ENCODE measurements at regions not wholly inside any gene's neighbourhood (a gene's known extent, or its start where the extent isn't known, plus 50 kb on each side); places are given as distances from the start of the nearest gene placed in this dataset.

DNA sequence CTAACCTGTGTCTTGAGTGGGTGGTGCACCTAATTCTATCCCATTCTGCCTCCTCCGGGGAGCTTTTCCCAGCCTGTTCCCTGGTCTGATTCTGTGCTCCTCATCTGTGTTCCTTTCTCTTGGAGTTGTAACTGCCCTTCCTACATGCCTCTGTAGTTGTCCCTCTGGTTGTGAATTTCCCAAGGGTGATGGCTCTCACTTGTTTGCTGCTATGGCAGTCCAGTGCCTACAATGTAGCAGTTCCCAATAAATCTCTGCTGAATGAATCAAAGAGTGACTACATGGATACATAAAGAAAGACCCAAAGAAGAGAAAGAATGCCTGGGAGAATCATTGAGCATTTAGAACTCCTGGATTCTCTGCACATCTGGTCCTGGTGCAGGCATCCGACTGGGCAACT, 141.6 kb downstream of the HS3ST1 start (continued):
- TF ChIP-seq HOXC10 (CRISPR knock-in tag; IDR thresholded peaks at IDR 0.05), result no peak
- TF ChIP-seq GLIS1 (tag by site-specific recombination; IDR thresholded peaks at IDR 0.05), result no peak
- TF ChIP-seq SP3 (tag by site-specific recombination; IDR thresholded peaks at IDR 0.05), result no peak

DNA sequence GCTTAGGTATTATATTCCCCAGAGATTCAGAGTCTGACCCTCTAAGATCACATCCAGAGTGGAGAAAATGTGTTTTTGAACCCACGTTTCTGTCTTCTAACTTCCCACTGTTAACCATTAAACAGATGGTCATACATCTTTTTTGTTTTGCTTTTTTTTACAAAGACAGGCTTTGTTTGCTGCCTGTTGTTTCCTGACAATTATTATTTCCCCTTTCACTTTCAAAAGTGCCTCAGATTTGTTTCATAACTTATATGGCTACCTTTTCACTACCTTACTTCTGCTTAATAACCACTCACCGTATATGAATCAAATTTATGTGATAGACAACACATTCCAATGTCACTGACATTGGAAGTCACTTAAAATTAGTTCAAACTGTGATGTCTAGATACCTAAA, 142.2 kb downstream of the HS3ST1 start:
- no peaks in the 10 kb centered on the region for H3K4me1 ChIP-seq (ENCODE audit: control insufficient read depth, insufficient read depth, low read length)
- H3K9me3 ChIP-seq (ENCODE audit: control insufficient read depth, insufficient read depth, low read depth, low read length), result no peaks in the 10 kb centered on the region
- H3K36me3 ChIP-seq (ENCODE audit: control insufficient read depth in 2 of 2, insufficient read depth in 1 of 2, low read length in 2 of 2), result no peaks in the 10 kb centered on the region
- TF ChIP-seq ZNF701 (tag by site-specific recombination; IDR thresholded peaks at IDR 0.05) (no peak), ZNF514 (tag by site-specific recombination; IDR thresholded peaks at IDR 0.05) (no peak), ZFP3 (tag by site-specific recombination; IDR thresholded peaks at IDR 0.05; ENCODE audit: low read depth) (no peak), ZNF670 (tag by site-specific recombination; IDR thresholded peaks at IDR 0.05; ENCODE audit: low read depth) (no peak), ZNF626 (tag by site-specific recombination; IDR thresholded peaks at IDR 0.05) (no peak), OSR2 (tag by site-specific recombination; IDR thresholded peaks at IDR 0.05) (no peak), ZNF266 (tag by site-specific recombination; IDR thresholded peaks at IDR 0.05; ENCODE audit: low read depth) (no peak), ZNF324 (tag by site-specific recombination; IDR thresholded peaks at IDR 0.05) (no peak), ZNF426 (tag by site-specific recombination; IDR thresholded peaks at IDR 0.05) (no peak), ZNF146 (tag by site-specific recombination; IDR thresholded peaks at IDR 0.05) (no peak), ZFP41 (tag by site-specific recombination; IDR thresholded peaks at IDR 0.05; ENCODE audit: borderline replicate concordance) (no peak), ZNF404 (tag by site-specific recombination; IDR thresholded peaks at IDR 0.05) (no peak), RBAK (tag by site-specific recombination; IDR thresholded peaks at IDR 0.05) (no peak)
- TF ChIP-seq, protein P1, sequence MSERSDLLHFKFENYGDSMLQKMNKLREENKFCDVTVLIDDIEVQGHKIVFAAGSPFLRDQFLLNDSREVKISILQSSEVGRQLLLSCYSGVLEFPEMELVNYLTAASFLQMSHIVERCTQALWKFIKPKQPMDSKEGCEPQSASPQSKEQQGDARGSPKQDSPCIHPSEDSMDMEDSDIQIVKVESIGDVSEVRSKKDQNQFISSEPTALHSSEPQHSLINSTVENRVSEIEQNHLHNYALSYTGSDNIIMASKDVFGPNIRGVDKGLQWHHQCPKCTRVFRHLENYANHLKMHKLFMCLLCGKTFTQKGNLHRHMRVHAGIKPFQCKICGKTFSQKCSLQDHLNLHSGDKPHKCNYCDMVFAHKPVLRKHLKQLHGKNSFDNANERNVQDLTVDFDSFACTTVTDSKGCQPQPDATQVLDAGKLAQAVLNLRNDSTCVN (tag by site-specific recombination; optimal IDR thresholded peaks at IDR 0.05), result no peak
- TF ChIP-seq, protein P2, sequence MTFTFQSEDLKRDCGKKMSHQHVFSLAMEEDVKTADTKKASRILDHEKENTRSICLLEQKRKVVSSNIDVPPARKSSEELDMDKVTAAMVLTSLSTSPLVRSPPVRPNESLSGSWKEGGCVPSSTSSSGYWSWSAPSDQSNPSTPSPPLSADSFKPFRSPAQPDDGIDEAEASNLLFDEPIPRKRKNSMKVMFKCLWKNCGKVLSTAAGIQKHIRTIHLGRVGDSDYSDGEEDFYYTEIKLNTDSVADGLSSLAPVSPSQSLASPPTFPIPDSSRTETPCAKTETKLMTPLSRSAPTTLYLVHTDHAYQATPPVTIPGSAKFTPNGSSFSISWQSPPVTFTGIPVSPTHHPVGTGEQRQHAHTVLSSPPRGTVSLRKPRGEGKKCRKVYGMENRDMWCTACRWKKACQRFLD (tag by site-specific recombination; IDR thresholded peaks at IDR 0.05), result no peak
- no peak overlapping the region for H3K27ac ChIP-seq (ENCODE audit: extremely low read depth, low read depth, low read length)
- ChIA-PET CTCF (no interaction called here), POLR2A (no interaction called here)
- H3K4me3 ChIP-seq (ENCODE audit: low read depth, low read length), result no peak overlapping the region

DNA sequence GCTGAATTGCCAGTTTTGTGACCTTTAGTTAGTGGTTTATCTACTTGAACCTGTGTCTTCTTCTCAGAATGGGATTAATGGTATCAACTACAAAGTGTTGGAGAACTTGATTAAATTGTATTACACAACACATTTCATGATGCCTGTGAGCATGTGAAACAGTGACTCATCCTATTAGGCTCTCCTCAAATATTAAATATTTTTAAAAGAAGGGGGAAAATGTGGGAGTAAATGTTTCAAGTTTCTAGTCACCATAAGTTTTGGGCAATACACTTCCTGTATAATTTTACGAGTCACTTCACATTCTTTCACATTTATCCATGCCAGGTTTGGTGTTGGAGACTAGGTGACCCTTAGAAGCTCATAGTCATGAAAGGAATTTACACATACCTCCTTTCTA, 147.0 kb downstream of the HS3ST1 start:
- Histone ChIP-seq H3K36me3 (ENCODE audit: control insufficient read depth in 2 of 2, insufficient read depth in 1 of 2, low read length in 2 of 2) (no peaks in the 10 kb centered on the region), H3K4me3 (ENCODE audit: low read depth, low read length) (no peak overlapping the region), H3K27ac (ENCODE audit: extremely low read depth, low read depth, low read length) (no peak overlapping the region), H3K9me3 (ENCODE audit: control insufficient read depth, insufficient read depth, low read depth, low read length) (no peaks in the 10 kb centered on the region), H3K4me1 (ENCODE audit: control insufficient read depth, insufficient read depth, low read length) (no peaks in the 10 kb centered on the region)
- ChIA-PET CTCF (no interaction called here), POLR2A (no interaction called here)
- TF ChIP-seq ZNF510 (tag by site-specific recombination; IDR thresholded peaks at IDR 0.05; ENCODE audit: insufficient replicate concordance), result no peak
- no peak for TF ChIP-seq ZNF792 (tag by site-specific recombination; IDR thresholded peaks at IDR 0.05)
- TF ChIP-seq ZNF791 (tag by site-specific recombination; IDR thresholded peaks at IDR 0.05), result no peak
- no peak for TF ChIP-seq ZBTB7A (tag by site-specific recombination; IDR thresholded peaks at IDR 0.05; ENCODE audit: low read depth)
- no peak for TF ChIP-seq ZNF211 (tag by site-specific recombination; IDR thresholded peaks at IDR 0.05; ENCODE audit: low read depth)
- TF ChIP-seq GFI1B (tag by site-specific recombination; IDR thresholded peaks at IDR 0.05), result no peak
- TF ChIP-seq ZBTB17 (tag by site-specific recombination; IDR thresholded peaks at IDR 0.05), result no peak
- TF ChIP-seq, protein P3, sequence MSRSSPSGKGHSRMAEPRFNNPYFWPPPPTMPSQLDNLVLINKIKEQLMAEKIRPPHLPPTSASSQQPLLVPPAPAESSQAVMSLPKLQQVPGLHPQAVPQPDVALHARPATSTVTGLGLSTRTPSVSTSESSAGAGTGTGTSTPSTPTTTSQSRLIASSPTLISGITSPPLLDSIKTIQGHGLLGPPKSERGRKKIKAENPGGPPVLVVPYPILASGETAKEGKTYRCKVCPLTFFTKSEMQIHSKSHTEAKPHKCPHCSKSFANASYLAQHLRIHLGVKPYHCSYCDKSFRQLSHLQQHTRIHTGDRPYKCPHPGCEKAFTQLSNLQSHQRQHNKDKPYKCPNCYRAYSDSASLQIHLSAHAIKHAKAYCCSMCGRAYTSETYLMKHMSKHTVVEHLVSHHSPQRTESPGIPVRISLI (tag by site-specific recombination; IDR thresholded peaks at IDR 0.05), result no peak
- TF ChIP-seq KLF10 (tag by site-specific recombination; IDR thresholded peaks at IDR 0.05), result no peak
- TF ChIP-seq SCRT1 (tag by site-specific recombination; IDR thresholded peaks at IDR 0.05; ENCODE audit: borderline replicate concordance), result no peak
- TF ChIP-seq, protein P4, sequence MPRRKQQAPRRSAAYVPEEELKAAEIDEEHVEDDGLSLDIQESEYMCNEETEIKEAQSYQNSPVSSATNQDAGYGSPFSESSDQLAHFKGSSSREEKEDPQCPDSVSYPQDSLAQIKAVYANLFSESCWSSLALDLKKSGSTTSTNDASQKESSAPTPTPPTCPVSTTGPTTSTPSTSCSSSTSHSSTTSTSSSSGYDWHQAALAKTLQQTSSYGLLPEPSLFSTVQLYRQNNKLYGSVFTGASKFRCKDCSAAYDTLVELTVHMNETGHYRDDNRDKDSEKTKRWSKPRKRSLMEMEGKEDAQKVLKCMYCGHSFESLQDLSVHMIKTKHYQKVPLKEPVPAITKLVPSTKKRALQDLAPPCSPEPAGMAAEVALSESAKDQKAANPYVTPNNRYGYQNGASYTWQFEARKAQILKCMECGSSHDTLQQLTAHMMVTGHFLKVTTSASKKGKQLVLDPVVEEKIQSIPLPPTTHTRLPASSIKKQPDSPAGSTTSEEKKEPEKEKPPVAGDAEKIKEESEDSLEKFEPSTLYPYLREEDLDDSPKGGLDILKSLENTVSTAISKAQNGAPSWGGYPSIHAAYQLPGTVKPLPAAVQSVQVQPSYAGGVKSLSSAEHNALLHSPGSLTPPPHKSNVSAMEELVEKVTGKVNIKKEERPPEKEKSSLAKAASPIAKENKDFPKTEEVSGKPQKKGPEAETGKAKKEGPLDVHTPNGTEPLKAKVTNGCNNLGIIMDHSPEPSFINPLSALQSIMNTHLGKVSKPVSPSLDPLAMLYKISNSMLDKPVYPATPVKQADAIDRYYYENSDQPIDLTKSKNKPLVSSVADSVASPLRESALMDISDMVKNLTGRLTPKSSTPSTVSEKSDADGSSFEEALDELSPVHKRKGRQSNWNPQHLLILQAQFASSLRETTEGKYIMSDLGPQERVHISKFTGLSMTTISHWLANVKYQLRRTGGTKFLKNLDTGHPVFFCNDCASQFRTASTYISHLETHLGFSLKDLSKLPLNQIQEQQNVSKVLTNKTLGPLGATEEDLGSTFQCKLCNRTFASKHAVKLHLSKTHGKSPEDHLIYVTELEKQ (tag by site-specific recombination; IDR thresholded peaks at IDR 0.05; ENCODE audit: borderline replicate concordance), result no peak
- TF ChIP-seq HOXC10 (CRISPR knock-in tag; IDR thresholded peaks at IDR 0.05), result no peak
- no peak for TF ChIP-seq ZNF157 (tag by site-specific recombination; IDR thresholded peaks at IDR 0.05)
- no peak for TF ChIP-seq ZNF146 (tag by site-specific recombination; IDR thresholded peaks at IDR 0.05)
- no peak for TF ChIP-seq OSR2 (tag by site-specific recombination; IDR thresholded peaks at IDR 0.05)
